Liver (tissue), 8 donors: ENCODE measurements at regions not wholly inside any gene's neighbourhood (a gene's known extent, or its start where the extent isn't known, plus 50 kb on each side); places are given as distances from the start of the nearest gene placed in this dataset.
"Not testable (repeated sequence)": the region's sequence is repeated elsewhere in the genome, so short reads cannot be mapped to it uniquely, and the experiment has no call there.

Experiments
- DNase-seq: peaks from one replicate; pipeline ENCODE4 v3.0.0-alpha.2; 2017; ENCODE audit warnings: low spot score
- H3K27ac ChIP-seq, 2 donors: one replicate each; pipeline ENCODE4 v1.7.0; 2013; ENCODE audit warnings: inconsistent platforms in 2 of 2, low read length in 2 of 2, control low read depth in 1 of 2, low read depth in 1 of 2, mild to moderate bottlenecking in 1 of 2
- H3K27me3 ChIP-seq, 4 donors: one replicate each; pipeline versions ENCODE4 v1.6.1 to v1.7.0; 2013; ENCODE audit warnings: low read length in 3 of 4, inconsistent platforms in 1 of 4, mild to moderate bottlenecking in 1 of 4, moderate library complexity in 1 of 4; ENCODE audit not compliant: control insufficient read depth in 4 of 4, insufficient read depth in 4 of 4
- H3K36me3 ChIP-seq, 4 donors: one replicate each; pipeline versions ENCODE4 v1.6.1 to v1.7.0; 2013; ENCODE audit warnings: low read length in 3 of 4, mild to moderate bottlenecking in 3 of 4, low read depth in 1 of 4, moderate library complexity in 1 of 4; ENCODE audit not compliant: control insufficient read depth in 4 of 4, insufficient read depth in 3 of 4
- H3K4me1 ChIP-seq, 4 donors: one replicate each; pipeline versions ENCODE4 v1.6.1 to v1.7.0; 2013; ENCODE audit warnings: low read length in 3 of 4, mild to moderate bottlenecking in 3 of 4, moderate library complexity in 1 of 4; ENCODE audit not compliant: control insufficient read depth in 4 of 4, insufficient read depth in 4 of 4
- H3K4me3 ChIP-seq, 3 donors: one replicate each; pipeline versions ENCODE4 v1.6.1 to v1.7.0; 2013; ENCODE audit warnings: low read length in 3 of 3, control low read depth in 1 of 3, low read depth in 1 of 3, mild to moderate bottlenecking in 1 of 3
- H3K9ac ChIP-seq, 2 donors: one replicate each; pipeline ENCODE4 v1.7.0; 2013; ENCODE audit warnings: low read length in 2 of 2, mild to moderate bottlenecking in 2 of 2, moderate library complexity in 2 of 2, control low read depth in 1 of 2, low read depth in 1 of 2
- H3K9me3 ChIP-seq, 4 donors: one replicate each; pipeline versions ENCODE4 v1.6.1 to v1.7.0; 2013; ENCODE audit warnings: low read length in 3 of 4; ENCODE audit not compliant: control insufficient read depth in 4 of 4
- ATF3 ChIP-seq: IDR thresholded peaks from 2 replicates; pipeline ENCODE4 v1.6.1; 2016; ENCODE audit warnings: antibody characterized with exemption
- CTCF ChIP-seq: fragments of 150-350 bp; IDR thresholded peaks from 2 replicates; pipeline ENCODE4 v1.5.1; 2017; ENCODE audit warnings: improper control_type of control experiment, low read depth, low read length; ENCODE audit not compliant: missing input control
- EGR1 ChIP-seq, 2 donors: IDR thresholded peaks; 2 replicates each; pipeline ENCODE4 v1.6.1; 2016 to 2018; ENCODE audit warnings: antibody characterized with exemption in 2 of 2, low read depth in 2 of 2
- FOXA1 ChIP-seq: IDR thresholded peaks from 2 replicates; pipeline ENCODE4 v1.6.1; 2016; ENCODE audit warnings: antibody characterized with exemption
- FOXA2 ChIP-seq: IDR thresholded peaks from 2 replicates; pipeline ENCODE4 v1.6.1; 2016; ENCODE audit warnings: antibody characterized with exemption
- GABPA ChIP-seq, 2 donors: IDR thresholded peaks in 1 of 2; conservative IDR thresholded peaks in 1 of 2; 2 replicates each; pipeline ENCODE4 v1.6.1; 2016; ENCODE audit warnings: antibody characterized with exemption in 2 of 2, mild to moderate bottlenecking in 1 of 2, moderate library complexity in 1 of 2
- HNF4A ChIP-seq, 2 donors: conservative IDR thresholded peaks; 2 replicates each; pipeline ENCODE4 v1.6.1; 2016; ENCODE audit warnings: antibody characterized with exemption in 2 of 2, mild to moderate bottlenecking in 2 of 2
- HNF4G ChIP-seq: IDR thresholded peaks from 2 replicates; pipeline ENCODE4 v1.6.1; 2016; ENCODE audit warnings: antibody characterized with exemption
- JUND ChIP-seq, 2 donors: IDR thresholded peaks; 2 replicates each; pipeline ENCODE4 v1.6.1; 2016; ENCODE audit warnings: antibody characterized with exemption in 2 of 2
- MAX ChIP-seq: IDR thresholded peaks from 2 replicates; pipeline ENCODE4 v1.6.1; 2016; ENCODE audit warnings: antibody characterized with exemption
- NR2F2 ChIP-seq: IDR thresholded peaks from 2 replicates; pipeline ENCODE4 v1.6.1; 2016; ENCODE audit warnings: antibody characterized with exemption
- RAD21 ChIP-seq, 2 donors: IDR thresholded peaks; 2 replicates each; pipeline ENCODE4 v1.6.1; 2016; ENCODE audit warnings: antibody characterized with exemption in 2 of 2, mild to moderate bottlenecking in 2 of 2
- RXRA ChIP-seq, 2 donors: IDR thresholded peaks; 2 replicates each; pipeline ENCODE4 v1.6.1; 2017 to 2018; ENCODE audit warnings: antibody characterized with exemption in 2 of 2, mild to moderate bottlenecking in 1 of 2
- SP1 ChIP-seq: IDR thresholded peaks from 2 replicates; pipeline ENCODE4 v1.6.1; 2018; ENCODE audit warnings: antibody characterized with exemption, mild to moderate bottlenecking
- TAF1 ChIP-seq: conservative IDR thresholded peaks from 2 replicates; pipeline ENCODE4 v1.6.1; 2016; ENCODE audit warnings: antibody characterized with exemption, mild to moderate bottlenecking
- YY1 ChIP-seq: IDR thresholded peaks from 2 replicates; pipeline ENCODE4 v1.6.1; 2016; ENCODE audit warnings: antibody characterized with exemption, mild to moderate bottlenecking
- ZBTB33 ChIP-seq: IDR thresholded peaks from 2 replicates; pipeline ENCODE4 v1.6.1; 2016; ENCODE audit warnings: antibody characterized with exemption
- WGBS: extraction: QIAGEN DNeasy Blood & Tissue Kit; methylation state at CpG from one replicate; pipeline ENCODE4 v1.1.7; 2013; 5-methylcytosine and 5-hydroxymethylcytosine counted together
- TF ChIP-seq, protein P1 (sequence below): IDR thresholded peaks from 2 replicates; pipeline ENCODE4 v1.6.1; 2016; ENCODE audit warnings: antibody characterized with exemption, mild to moderate bottlenecking
- donor health status: healthy.
- donor health status: healthy.
- donor health status: healthy.
- donor health status: healthy.
- donor health status: healthy.

DNA sequence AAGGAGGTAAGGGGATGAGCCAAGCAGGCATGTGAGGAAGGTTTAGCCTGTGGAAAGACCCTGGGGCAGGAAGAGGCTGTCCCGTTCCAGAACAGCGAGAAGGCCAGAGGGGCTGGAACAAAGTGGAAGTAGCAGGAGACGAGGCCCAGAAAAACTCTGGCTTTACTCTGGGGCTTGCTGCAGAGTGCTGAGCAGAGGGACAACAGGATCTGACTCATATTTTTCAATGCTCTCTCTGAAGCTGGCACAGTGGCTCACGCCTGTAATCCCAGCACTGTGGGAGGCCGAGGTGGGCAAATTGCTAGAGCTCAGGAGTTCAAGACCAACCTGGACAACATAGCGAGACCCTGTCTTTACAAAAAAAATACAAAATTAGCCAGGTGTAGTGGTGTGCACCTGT, 52.4 kb upstream of the PAX7 start:
- no peak for TF ChIP-seq TAF1
- TF ChIP-seq SP1 = no peak
- TF ChIP-seq MAX = no peak
- no peak for TF ChIP-seq NR2F2
- TF ChIP-seq FOXA1 = no peak
- no peak for TF ChIP-seq ZBTB33
- no peak for TF ChIP-seq RXRA (IDR thresholded peaks at IDR 0.05)
- TF ChIP-seq GABPA (IDR thresholded peaks at IDR 0.05 in 1 of 2, conservative IDR thresholded peaks at IDR 0.05 in 1 of 2) = no peak
- 78% methylated on average over 6 of the region's 6 CpGs for WGBS
- no peak overlapping the region for H3K9ac ChIP-seq
- no peaks in the 10 kb centered on the region for H3K27me3 ChIP-seq
- H3K4me3 ChIP-seq = no peak overlapping the region
- no peaks in the 10 kb centered on the region for H3K9me3 ChIP-seq
- no peaks in the 10 kb centered on the region for H3K36me3 ChIP-seq
- no peak for DNase-seq
- H3K27ac ChIP-seq = no peak overlapping the region
- no peaks in the 10 kb centered on the region for H3K4me1 ChIP-seq

GRCh38 chr1:18579267-18579666, 51.4 kb upstream of the PAX7 start:
- H3K27me3 ChIP-seq, H3K4me1 ChIP-seq, DNase-seq, H3K27ac ChIP-seq, H3K9ac ChIP-seq, H3K36me3 ChIP-seq, H3K4me3 ChIP-seq, H3K9me3 ChIP-seq: not testable (repeated sequence)
- 73% methylated on average over 7 of the region's 7 CpGs for WGBS

DNA sequence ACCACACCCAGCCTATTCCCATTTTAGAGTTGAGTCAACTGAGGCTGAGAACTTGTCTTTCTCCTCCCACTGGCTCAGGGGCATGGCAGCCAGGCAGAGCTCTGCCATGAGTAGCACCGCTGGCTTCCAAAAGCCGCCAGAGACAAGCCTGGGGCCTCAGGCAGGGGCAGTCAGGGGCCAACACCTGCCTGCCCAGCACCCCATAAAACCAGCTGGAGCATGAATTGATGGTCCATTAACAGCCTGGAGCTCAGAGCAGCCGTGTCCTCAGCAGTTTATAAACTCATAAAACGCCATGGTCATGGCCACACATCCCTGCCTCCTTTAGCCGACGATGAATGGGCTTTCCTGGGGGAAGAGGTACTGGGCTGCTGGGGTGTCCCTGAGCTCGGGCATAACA, 50.6 kb upstream of the PAX7 start:
- no peak overlapping the region for H3K4me3 ChIP-seq
- no peaks in the 10 kb centered on the region for H3K9me3 ChIP-seq
- no peak for TF ChIP-seq SP1
- no peak for TF ChIP-seq JUND (IDR thresholded peaks at IDR 0.05)
- TF ChIP-seq FOXA1 = no peak
- no peak for TF ChIP-seq EGR1 (IDR thresholded peaks at IDR 0.05; ENCODE audit: low read depth in 2 of 2)
- no peak for TF ChIP-seq FOXA2
- no peak for TF ChIP-seq HNF4G
- TF ChIP-seq ZBTB33 = no peak
- no peak for TF ChIP-seq MAX
- no peak for TF ChIP-seq ATF3
- TF ChIP-seq, protein P1, sequence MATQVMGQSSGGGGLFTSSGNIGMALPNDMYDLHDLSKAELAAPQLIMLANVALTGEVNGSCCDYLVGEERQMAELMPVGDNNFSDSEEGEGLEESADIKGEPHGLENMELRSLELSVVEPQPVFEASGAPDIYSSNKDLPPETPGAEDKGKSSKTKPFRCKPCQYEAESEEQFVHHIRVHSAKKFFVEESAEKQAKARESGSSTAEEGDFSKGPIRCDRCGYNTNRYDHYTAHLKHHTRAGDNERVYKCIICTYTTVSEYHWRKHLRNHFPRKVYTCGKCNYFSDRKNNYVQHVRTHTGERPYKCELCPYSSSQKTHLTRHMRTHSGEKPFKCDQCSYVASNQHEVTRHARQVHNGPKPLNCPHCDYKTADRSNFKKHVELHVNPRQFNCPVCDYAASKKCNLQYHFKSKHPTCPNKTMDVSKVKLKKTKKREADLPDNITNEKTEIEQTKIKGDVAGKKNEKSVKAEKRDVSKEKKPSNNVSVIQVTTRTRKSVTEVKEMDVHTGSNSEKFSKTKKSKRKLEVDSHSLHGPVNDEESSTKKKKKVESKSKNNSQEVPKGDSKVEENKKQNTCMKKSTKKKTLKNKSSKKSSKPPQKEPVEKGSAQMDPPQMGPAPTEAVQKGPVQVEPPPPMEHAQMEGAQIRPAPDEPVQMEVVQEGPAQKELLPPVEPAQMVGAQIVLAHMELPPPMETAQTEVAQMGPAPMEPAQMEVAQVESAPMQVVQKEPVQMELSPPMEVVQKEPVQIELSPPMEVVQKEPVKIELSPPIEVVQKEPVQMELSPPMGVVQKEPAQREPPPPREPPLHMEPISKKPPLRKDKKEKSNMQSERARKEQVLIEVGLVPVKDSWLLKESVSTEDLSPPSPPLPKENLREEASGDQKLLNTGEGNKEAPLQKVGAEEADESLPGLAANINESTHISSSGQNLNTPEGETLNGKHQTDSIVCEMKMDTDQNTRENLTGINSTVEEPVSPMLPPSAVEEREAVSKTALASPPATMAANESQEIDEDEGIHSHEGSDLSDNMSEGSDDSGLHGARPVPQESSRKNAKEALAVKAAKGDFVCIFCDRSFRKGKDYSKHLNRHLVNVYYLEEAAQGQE = no peak
- TF ChIP-seq TAF1 = no peak
- TF ChIP-seq NR2F2 = no peak
- no peak for TF ChIP-seq CTCF
- TF ChIP-seq GABPA (IDR thresholded peaks at IDR 0.05 in 1 of 2, conservative IDR thresholded peaks at IDR 0.05 in 1 of 2) = no peak
- no peak for TF ChIP-seq RAD21 (IDR thresholded peaks at IDR 0.05)
- TF ChIP-seq RXRA (IDR thresholded peaks at IDR 0.05) = no peak
- no peak for TF ChIP-seq YY1
- TF ChIP-seq HNF4A (conservative IDR thresholded peaks at IDR 0.05) = no peak
- peaks cover 0 to 4% (median 0%) of the 10 kb centered on the region in 4 donors for H3K27me3 ChIP-seq
- DNase-seq = no peak
- 75% methylated on average over 7 of the region's 7 CpGs for WGBS
- no peaks in the 10 kb centered on the region for H3K4me1 ChIP-seq
- H3K36me3 ChIP-seq = no peaks in the 10 kb centered on the region
- H3K27ac ChIP-seq = no peak overlapping the region
- no peak overlapping the region for H3K9ac ChIP-seq
